OCI-LY1 (cell line): ENCODE measurements at regions not wholly inside any gene's neighbourhood (a gene's known extent, or its start where the extent isn't known, plus 50 kb on each side); places are given as distances from the start of the nearest gene placed in this dataset.

ENCODE experiments used
- CTCF ChIP-seq: fragments of 200-600 bp; sonication (generic), shearing (Covaris generic); IDR thresholded peaks from 2 replicates; pipeline ENCODE4 v1.5.1; 2017; ENCODE audit warnings: mild to moderate bottlenecking, antibody characterized with exemption, low read length, moderate library complexity, mixed read lengths
- EZH2 ChIP-seq: fragments of 200-600 bp; sonication (generic), shearing (Covaris generic); IDR thresholded peaks from 2 replicates; pipeline ENCODE4 v1.8.0; 2017; ENCODE audit warnings: borderline replicate concordance, mixed run types, mild to moderate bottlenecking, antibody characterized with exemption, low read length, moderate library complexity, mixed read lengths

GRCh38 chr11:23202611-23203010 is 342.3 kb upstream of the CCDC179 start:
- TF ChIP-seq EZH2 (no peak), CTCF (no peak)
